CD4-positive, alpha-beta T cell treated with Interleukin-1 beta for 1 hour (primary cell): ENCODE measurements at regions not wholly inside any gene's neighbourhood (a gene's known extent, or its start where the extent isn't known, plus 50 kb on each side); places are given as distances from the start of the nearest gene placed in this dataset.

Source experiments
- DNase-seq, 2 donors: peaks; one replicate each; pipeline ENCODE4 v3.0.0-alpha.2; 2020 to 2022

GRCh38 chr2:43030551-43031307 lies 195.7 kb downstream of the ZFP36L2 start:
- no peak for DNase-seq

- no peak for DNase-seq
Measured at GRCh38 chr2:43029186-43029585, 197.2 kb downstream of the ZFP36L2 start.

- no peak for DNase-seq
Measured at GRCh38 chr2:43028188-43028587, 198.2 kb downstream of the ZFP36L2 start.

- DNase-seq: no peak
Measured at GRCh38 chr2:43027097-43027873, 199.1 kb downstream of the ZFP36L2 start.

- DNase-seq: no peak
Measured at GRCh38 chr2:43026426-43027096, 199.8 kb downstream of the ZFP36L2 start.

GRCh38 chr2:43025709-43026295 lies 200.6 kb downstream of the ZFP36L2 start:
- DNase-seq: no peak

- DNase-seq: peak; percentile 21 to 52
Measured at GRCh38 chr2:43024515-43025011, 201.8 kb downstream of the ZFP36L2 start.

GRCh38 chr2:43023791-43024514 lies 202.5 kb downstream of the ZFP36L2 start:
- no peak for DNase-seq

- no peak for DNase-seq
Measured at GRCh38 chr2:43022896-43023295, 203.5 kb downstream of the ZFP36L2 start.

- no peak for DNase-seq
Measured at GRCh38 chr2:43021791-43022509, 204.5 kb downstream of the ZFP36L2 start.

- no peak for DNase-seq
Measured at GRCh38 chr2:43020990-43021669, 205.3 kb downstream of the ZFP36L2 start.

GRCh38 chr2:43020296-43020695 lies 206.1 kb downstream of the ZFP36L2 start:
- DNase-seq: no peak

- no peak for DNase-seq
Measured at GRCh38 chr2:43019536-43020183, 206.7 kb downstream of the ZFP36L2 start.

GRCh38 chr2:43019025-43019367 lies 207.4 kb downstream of the ZFP36L2 start:
- no peak for DNase-seq

- peak in 1 of 2 donors; percentile 60 for DNase-seq
Measured at GRCh38 chr2:43018179-43019024, 208.0 kb downstream of the ZFP36L2 start.

GRCh38 chr2:43013821-43014345 lies 212.5 kb downstream of the ZFP36L2 start:
- DNase-seq: no peak

GRCh38 chr2:43012966-43013365 lies 213.4 kb downstream of the ZFP36L2 start:
- DNase-seq: no peak

- DNase-seq: no peak
Measured at GRCh38 chr2:43011158-43011491, 215.3 kb downstream of the ZFP36L2 start.

GRCh38 chr2:43010438-43011157 lies 215.8 kb downstream of the ZFP36L2 start:
- no peak for DNase-seq
